Keratinocyte (primary cell): ENCODE measurements at regions not wholly inside any gene's neighbourhood (a gene's known extent, or its start where the extent isn't known, plus 50 kb on each side); places are given as distances from the start of the nearest gene placed in this dataset.

ENCODE experiments used
- DNase-seq: peaks from one replicate; pipeline ENCODE4 v3.0.0-alpha.2; 2011; ENCODE audit warnings: low read depth, missing footprints, low spot score
- FAIRE-seq: peaks from 2 replicates; lab custom pipeline; 2011; peaks lifted over from hg19 to GRCh38; lab: Jason Lieb, UNC
- H2AFZ ChIP-seq: 2 replicates; pipeline ENCODE4 v1.6.0; 2012; ENCODE audit warnings: low read length, control low read depth, inconsistent platforms; ENCODE audit not compliant: control insufficient read depth
- H3K27ac ChIP-seq: 2 replicates; pipeline ENCODE4 v1.5.1; 2011; ENCODE audit warnings: low read length; ENCODE audit not compliant: control insufficient read depth, insufficient read depth
- H3K27me3 ChIP-seq: 3 replicates; pipeline ENCODE4 v1.6.0; 2011; ENCODE audit warnings: low read length; ENCODE audit not compliant: control insufficient read depth, insufficient read depth; ENCODE audit errors: extremely low read depth
- H3K36me3 ChIP-seq, 2 experiments: 2 replicates in 1 of 2; 3 replicates in 1 of 2; pipeline ENCODE4 v1.5.1; 2011; ENCODE audit warnings: low read length in 2 of 2, mild to moderate bottlenecking in 1 of 2; ENCODE audit not compliant: control insufficient read depth in 2 of 2, insufficient read depth in 2 of 2; ENCODE audit errors: extremely low read depth in 1 of 2
- H3K4me1 ChIP-seq: 3 replicates; pipeline ENCODE4 v1.5.1; 2011; ENCODE audit warnings: low read length; ENCODE audit not compliant: control insufficient read depth, insufficient read depth; ENCODE audit errors: extremely low read depth
- H3K4me2 ChIP-seq: 3 replicates; pipeline ENCODE4 v1.6.0; 2011; ENCODE audit warnings: low read depth, low read length; ENCODE audit not compliant: control insufficient read depth, insufficient read depth; ENCODE audit errors: extremely low read depth
- H3K4me3 ChIP-seq, 3 experiments: fragments of 200-600 bp in 1 of 3; sonication (generic) in 1 of 3; 2 replicates in 2 of 3; 3 replicates in 1 of 3; pipeline ENCODE4 v1.5.1; 2011 to 2016; ENCODE audit warnings: low read length in 3 of 3, mild to moderate bottlenecking in 3 of 3, control low read depth in 2 of 3, inconsistent platforms in 1 of 3, low read depth in 1 of 3, mixed read lengths in 1 of 3, mixed run types in 1 of 3, moderate library complexity in 1 of 3; ENCODE audit not compliant: control insufficient read depth in 2 of 3, insufficient read depth in 2 of 3; ENCODE audit errors: extremely low read depth in 1 of 3
- H3K79me2 ChIP-seq: 2 replicates; pipeline ENCODE4 v1.6.0; 2012; ENCODE audit warnings: low read length; ENCODE audit not compliant: control insufficient read depth, insufficient read depth
- H3K9ac ChIP-seq: 3 replicates; pipeline ENCODE4 v1.6.0; 2011; ENCODE audit warnings: low read length; ENCODE audit not compliant: control insufficient read depth, insufficient read depth; ENCODE audit errors: extremely low read depth
- H3K9me1 ChIP-seq: 3 replicates; pipeline ENCODE4 v1.6.0; 2011; ENCODE audit warnings: low read length; ENCODE audit not compliant: control insufficient read depth, insufficient read depth; ENCODE audit errors: extremely low read depth
- H3K9me3 ChIP-seq: 2 replicates; pipeline ENCODE4 v1.5.1; 2012; ENCODE audit warnings: low read depth, low read length; ENCODE audit not compliant: control insufficient read depth
- H4K20me1 ChIP-seq: 3 replicates; pipeline ENCODE4 v1.6.0; 2011; ENCODE audit warnings: low read length; ENCODE audit not compliant: control insufficient read depth, insufficient read depth; ENCODE audit errors: extremely low read depth
- EZH2 ChIP-seq: IDR thresholded peaks from one replicate; pipeline ENCODE4 v1.6.1; 2012; ENCODE audit warnings: inconsistent platforms, mild to moderate bottlenecking, low read length, moderate library complexity
- dilution Hi-C: fragments of 300-500 bp; cut with MboI; formaldehyde crosslinking; loops from one replicate; pipeline ENCODE4 v1.7.0; 2020; ENCODE audit warnings: low sequenced_read_pairs; ENCODE audit not compliant: extremely low pct_ligation_motif_present
- TF ChIP-seq, protein P1 (sequence below), 3 experiments: IDR thresholded peaks in 1 of 3; conservative IDR thresholded peaks in 1 of 3; optimal IDR thresholded peaks in 1 of 3; 2 replicates in 2 of 3; 3 replicates in 1 of 3; pipeline versions ENCODE3 to v1.5.1; 2011; ENCODE audit warnings: low read length in 3 of 3, mild to moderate bottlenecking in 3 of 3, moderate library complexity in 2 of 3, control low read depth in 1 of 3, inconsistent platforms in 1 of 3; ENCODE audit not compliant: insufficient read depth in 2 of 3; ENCODE audit errors: extremely low read depth in 1 of 3

DNA sequence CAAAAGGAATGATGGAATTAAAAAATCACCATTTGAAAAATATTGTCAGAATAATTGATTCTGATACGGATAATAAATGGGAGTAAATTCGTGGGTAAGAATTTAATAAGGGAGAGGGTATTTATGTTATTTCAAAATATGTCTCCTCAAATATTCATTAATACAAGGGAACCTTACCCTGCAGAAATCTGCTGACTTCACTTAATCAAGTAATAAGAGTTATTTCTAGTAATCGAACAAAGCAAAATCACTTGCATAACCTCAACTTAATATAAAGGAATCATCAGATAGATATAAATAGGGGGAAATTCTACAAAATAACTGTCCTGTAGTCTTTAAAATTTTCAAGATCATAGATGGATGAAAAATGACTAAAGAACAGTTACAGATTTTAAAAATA lies 1164.7 kb upstream of the GJE1 start:
- Histone ChIP-seq H3K27me3 (no peaks in the 10 kb centered on the region), H3K9me3 (no peaks in the 10 kb centered on the region), H3K9me1 (no peaks in the 10 kb centered on the region), H2AFZ (no peak overlapping the region), H4K20me1 (no peaks in the 10 kb centered on the region), H3K4me2 (no peak overlapping the region), H3K4me1 (no peaks in the 10 kb centered on the region), H3K27ac (no peak overlapping the region), H3K9ac (no peak overlapping the region), H3K79me2 (no peaks in the 10 kb centered on the region), H3K4me3 (no peak overlapping the region), H3K36me3 (no peaks in the 10 kb centered on the region)
- dilution Hi-C loops = no loop called here
- FAIRE-seq = no peak
- no peak for DNase-seq
- TF ChIP-seq EZH2 = no peak
- TF ChIP-seq, protein P1, sequence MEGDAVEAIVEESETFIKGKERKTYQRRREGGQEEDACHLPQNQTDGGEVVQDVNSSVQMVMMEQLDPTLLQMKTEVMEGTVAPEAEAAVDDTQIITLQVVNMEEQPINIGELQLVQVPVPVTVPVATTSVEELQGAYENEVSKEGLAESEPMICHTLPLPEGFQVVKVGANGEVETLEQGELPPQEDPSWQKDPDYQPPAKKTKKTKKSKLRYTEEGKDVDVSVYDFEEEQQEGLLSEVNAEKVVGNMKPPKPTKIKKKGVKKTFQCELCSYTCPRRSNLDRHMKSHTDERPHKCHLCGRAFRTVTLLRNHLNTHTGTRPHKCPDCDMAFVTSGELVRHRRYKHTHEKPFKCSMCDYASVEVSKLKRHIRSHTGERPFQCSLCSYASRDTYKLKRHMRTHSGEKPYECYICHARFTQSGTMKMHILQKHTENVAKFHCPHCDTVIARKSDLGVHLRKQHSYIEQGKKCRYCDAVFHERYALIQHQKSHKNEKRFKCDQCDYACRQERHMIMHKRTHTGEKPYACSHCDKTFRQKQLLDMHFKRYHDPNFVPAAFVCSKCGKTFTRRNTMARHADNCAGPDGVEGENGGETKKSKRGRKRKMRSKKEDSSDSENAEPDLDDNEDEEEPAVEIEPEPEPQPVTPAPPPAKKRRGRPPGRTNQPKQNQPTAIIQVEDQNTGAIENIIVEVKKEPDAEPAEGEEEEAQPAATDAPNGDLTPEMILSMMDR (optimal IDR thresholded peaks at IDR 0.05 in 1 of 3, IDR thresholded peaks at IDR 0.05 in 1 of 3, conservative IDR thresholded peaks at IDR 0.05 in 1 of 3; ENCODE audit: extremely low read depth in 1 of 3, insufficient read depth in 2 of 3, low read length in 3 of 3) = no peak

- no peaks in the 10 kb centered on the region for H4K20me1 ChIP-seq
- FAIRE-seq (no peak), DNase-seq (no peak)
- no peak overlapping the region for H3K27ac ChIP-seq
- TF ChIP-seq EZH2 = no peak
- TF ChIP-seq, protein P1 (optimal IDR thresholded peaks at IDR 0.05 in 1 of 3, IDR thresholded peaks at IDR 0.05 in 1 of 3, conservative IDR thresholded peaks at IDR 0.05 in 1 of 3; ENCODE audit: extremely low read depth in 1 of 3, insufficient read depth in 2 of 3, low read length in 3 of 3) = no peak
- H3K36me3 ChIP-seq = no peaks in the 10 kb centered on the region
- no peak overlapping the region for H3K9ac ChIP-seq
- no peak overlapping the region for H2AFZ ChIP-seq
- H3K79me2 ChIP-seq = no peaks in the 10 kb centered on the region
- no peaks in the 10 kb centered on the region for H3K9me1 ChIP-seq
- H3K27me3 ChIP-seq = no peaks in the 10 kb centered on the region
- no peak overlapping the region for H3K4me3 ChIP-seq
- dilution Hi-C loops = no loop called here
- no peaks in the 10 kb centered on the region for H3K9me3 ChIP-seq
- H3K4me1 ChIP-seq = no peaks in the 10 kb centered on the region
- no peak overlapping the region for H3K4me2 ChIP-seq
Measured at GRCh38 chr6:140966676-140967075, 1166.0 kb upstream of the GJE1 start.
